Left lung (tissue), 4 donors: ENCODE measurements at regions not wholly inside any gene's neighbourhood (a gene's known extent, or its start where the extent isn't known, plus 50 kb on each side); places are given as distances from the start of the nearest gene placed in this dataset.

Source experiments
- ATAC-seq: fragments of 200-7000 bp; cut with Tn5 transposase; one replicate; pipeline ENCODE4 v1.9.1; 2020; ENCODE audit warnings: moderate library complexity
- DNase-seq, 4 donors: peaks; one replicate each; pipeline ENCODE4 v3.0.0-alpha.2; 2013 to 2020
- H3K27ac ChIP-seq, 2 donors: fragments of 200-600 bp; sonication (generic) in 1 of 2; one replicate each; pipeline versions ENCODE4 v1.5.0 to v1.8.0; 2020 to 2021
- H3K27me3 ChIP-seq, 2 donors: fragments of 200-600 bp; sonication (generic) in 1 of 2; one replicate each; pipeline versions ENCODE4 v1.5.0 to v1.8.0; 2020 to 2021
- H3K36me3 ChIP-seq, 2 donors: fragments of 200-600 bp; sonication (generic) in 1 of 2; one replicate each; pipeline versions ENCODE4 v1.5.0 to v1.8.0; 2020 to 2021
- H3K4me1 ChIP-seq, 2 donors: fragments of 200-600 bp; one replicate each; pipeline ENCODE4 v1.8.0; 2021
- H3K4me3 ChIP-seq, 2 donors: fragments of 200-600 bp; sonication (generic) in 1 of 2; one replicate each; pipeline versions ENCODE4 v1.5.0 to v1.8.0; 2020 to 2021; ENCODE audit warnings: mild to moderate bottlenecking in 1 of 2
- H3K9me3 ChIP-seq, 2 donors: fragments of 200-600 bp; sonication (generic) in 1 of 2; one replicate each; pipeline versions ENCODE4 v1.5.0 to v1.8.0; 2020 to 2021
- intact Hi-C, 2 donors: fragments of 100-400 bp; cut with DNase I; formaldehyde crosslinking; loops; one replicate each; pipeline versions ENCODE4 v1.11.2 to v1.14.2; 2022
- TF ChIP-seq, protein P1 (sequence below), 2 donors: fragments of 200-600 bp; sonication (generic) in 1 of 2; IDR thresholded peaks; one replicate each; pipeline versions ENCODE4 v1.5.0 to v1.8.0; 2021; ENCODE audit warnings: antibody characterized with exemption in 2 of 2
- donor health status: DM: no; HTN: yes; CAD: no.
- donor health status: DM: no; HTN: no; CAD: no.

DNA sequence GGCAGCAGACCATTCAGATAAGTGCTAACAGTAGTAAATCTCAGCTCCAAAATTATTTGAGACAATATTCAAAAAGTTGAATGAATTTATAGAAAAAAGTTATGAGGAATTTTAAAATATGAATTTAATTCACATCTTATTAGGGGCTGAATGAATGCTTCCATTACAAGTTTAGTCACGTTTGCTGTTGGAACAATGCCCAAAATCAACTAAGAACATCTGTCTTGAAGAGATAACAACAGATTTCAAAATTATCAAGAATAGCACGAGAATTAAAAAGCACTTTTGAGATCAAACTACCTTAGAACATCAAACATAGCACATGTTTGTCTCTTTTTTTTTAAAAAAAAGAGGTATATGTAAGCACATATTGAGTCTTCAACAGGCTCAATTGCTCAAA, 115.4 kb upstream of the PPFIA2 start:
- ATAC-seq: no peak
- Histone ChIP-seq H3K36me3 (no peaks in the 10 kb centered on the region), H3K4me1 (no peaks in the 10 kb centered on the region), H3K9me3 (no peaks in the 10 kb centered on the region), H3K4me3 (no peak overlapping the region), H3K27ac (no peak overlapping the region), H3K27me3 (no peaks in the 10 kb centered on the region)
- intact Hi-C loops: no loop called here
- no peak for DNase-seq
- TF ChIP-seq, protein P1, sequence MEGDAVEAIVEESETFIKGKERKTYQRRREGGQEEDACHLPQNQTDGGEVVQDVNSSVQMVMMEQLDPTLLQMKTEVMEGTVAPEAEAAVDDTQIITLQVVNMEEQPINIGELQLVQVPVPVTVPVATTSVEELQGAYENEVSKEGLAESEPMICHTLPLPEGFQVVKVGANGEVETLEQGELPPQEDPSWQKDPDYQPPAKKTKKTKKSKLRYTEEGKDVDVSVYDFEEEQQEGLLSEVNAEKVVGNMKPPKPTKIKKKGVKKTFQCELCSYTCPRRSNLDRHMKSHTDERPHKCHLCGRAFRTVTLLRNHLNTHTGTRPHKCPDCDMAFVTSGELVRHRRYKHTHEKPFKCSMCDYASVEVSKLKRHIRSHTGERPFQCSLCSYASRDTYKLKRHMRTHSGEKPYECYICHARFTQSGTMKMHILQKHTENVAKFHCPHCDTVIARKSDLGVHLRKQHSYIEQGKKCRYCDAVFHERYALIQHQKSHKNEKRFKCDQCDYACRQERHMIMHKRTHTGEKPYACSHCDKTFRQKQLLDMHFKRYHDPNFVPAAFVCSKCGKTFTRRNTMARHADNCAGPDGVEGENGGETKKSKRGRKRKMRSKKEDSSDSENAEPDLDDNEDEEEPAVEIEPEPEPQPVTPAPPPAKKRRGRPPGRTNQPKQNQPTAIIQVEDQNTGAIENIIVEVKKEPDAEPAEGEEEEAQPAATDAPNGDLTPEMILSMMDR (IDR thresholded peaks at IDR 0.05): no peak

DNA sequence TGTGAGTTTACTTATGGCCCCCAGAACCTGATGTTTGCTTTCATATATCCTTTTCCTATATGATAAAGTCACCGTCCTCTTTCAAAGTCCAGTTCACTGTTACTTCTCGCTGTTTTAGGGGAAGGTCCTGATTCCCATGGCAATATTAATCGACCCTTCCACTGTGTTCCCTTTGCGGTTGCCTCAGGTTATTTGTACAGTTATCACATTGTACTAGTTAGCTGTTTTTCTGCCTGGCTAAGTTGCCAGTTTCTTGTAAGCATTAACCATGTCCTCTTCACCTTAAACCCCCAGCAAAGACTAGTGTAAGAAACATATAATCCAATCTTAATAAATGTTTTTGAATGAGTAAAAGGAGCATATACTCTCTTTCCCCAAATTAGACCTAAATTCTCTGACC, 115.0 kb upstream of the PPFIA2 start:
- Histone ChIP-seq H3K27me3 (no peaks in the 10 kb centered on the region), H3K36me3 (no peaks in the 10 kb centered on the region), H3K4me3 (no peak overlapping the region), H3K4me1 (no peaks in the 10 kb centered on the region), H3K9me3 (no peaks in the 10 kb centered on the region), H3K27ac (no peak overlapping the region)
- DNase-seq (no peak), ATAC-seq (no peak)
- intact Hi-C loops: no loop called here
- TF ChIP-seq, protein P1 (IDR thresholded peaks at IDR 0.05): no peak

DNA sequence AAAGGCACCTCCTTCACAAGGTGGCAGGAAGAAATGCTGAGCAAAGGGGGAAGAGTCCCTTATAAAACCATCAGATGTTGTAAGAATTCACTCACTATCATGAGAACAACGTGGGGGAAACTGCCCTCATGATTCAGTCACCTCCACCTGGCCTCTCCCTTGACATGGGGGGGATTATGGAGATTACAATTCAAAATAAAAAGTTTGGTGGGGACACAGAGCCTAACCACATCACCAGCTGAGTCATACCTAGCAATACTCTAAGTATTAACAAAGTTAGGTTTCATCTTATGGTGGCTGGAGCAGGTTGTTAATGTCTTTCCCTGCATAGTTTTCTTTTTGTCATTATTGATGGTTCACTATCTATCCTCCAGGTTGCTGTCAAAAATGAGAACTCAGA, 113.2 kb upstream of the PPFIA2 start:
- H3K9me3 ChIP-seq: no peaks in the 10 kb centered on the region
- H3K27me3 ChIP-seq: no peaks in the 10 kb centered on the region
- DNase-seq (no peak), ATAC-seq (no peak)
- H3K27ac ChIP-seq: no peak overlapping the region
- H3K4me3 ChIP-seq: no peak overlapping the region
- no peaks in the 10 kb centered on the region for H3K4me1 ChIP-seq
- TF ChIP-seq, protein P1 (IDR thresholded peaks at IDR 0.05): no peak
- H3K36me3 ChIP-seq: no peaks in the 10 kb centered on the region
- intact Hi-C loops: no loop called here

DNA sequence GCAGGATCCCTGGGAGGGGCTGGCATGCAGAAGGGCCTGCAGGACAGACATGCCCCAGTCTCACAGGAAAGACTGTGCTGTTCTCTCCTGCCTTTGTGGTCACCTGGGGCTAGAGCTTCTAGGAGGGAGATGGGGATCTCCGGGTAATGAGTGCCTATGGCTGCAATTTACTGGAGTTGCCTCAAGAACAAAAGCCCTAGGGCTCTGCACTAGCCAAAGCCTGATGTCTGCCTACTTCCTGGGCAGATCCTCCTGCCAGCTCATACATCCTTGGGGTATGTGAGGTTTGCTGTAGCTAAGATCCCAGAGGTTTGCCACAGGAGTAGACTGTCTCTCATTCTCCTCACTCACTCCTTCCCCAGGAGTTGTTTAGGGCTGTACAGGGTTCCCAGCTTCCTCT, 106.9 kb upstream of the PPFIA2 start:
- DNase-seq (no peak), ATAC-seq (no peak)
- H3K27ac ChIP-seq: no peak overlapping the region
- intact Hi-C loops: no loop called here
- no peaks in the 10 kb centered on the region for H3K27me3 ChIP-seq
- no peak overlapping the region for H3K4me3 ChIP-seq
- H3K4me1 ChIP-seq: no peaks in the 10 kb centered on the region
- H3K9me3 ChIP-seq: no peaks in the 10 kb centered on the region
- TF ChIP-seq, protein P1 (IDR thresholded peaks at IDR 0.05): no peak
- no peaks in the 10 kb centered on the region for H3K36me3 ChIP-seq

DNA sequence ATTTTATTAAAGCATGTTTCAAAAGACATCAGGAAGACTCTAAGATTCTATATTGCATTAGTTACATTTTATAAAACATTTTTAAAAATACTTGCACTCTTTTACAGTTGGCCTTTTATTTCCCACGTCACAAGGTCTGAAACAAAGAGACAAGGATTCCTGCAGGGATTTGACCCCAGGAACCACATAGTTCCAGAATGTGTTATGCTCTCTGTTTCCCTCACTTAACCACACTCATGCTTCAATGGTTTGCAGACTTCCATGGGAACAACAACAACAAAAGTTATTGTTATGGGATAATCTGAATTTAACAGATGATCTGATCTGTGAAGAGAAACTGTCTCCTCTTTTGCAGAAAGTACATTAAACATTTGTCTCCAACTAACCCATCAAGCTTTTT, 104.3 kb upstream of the PPFIA2 start:
- Histone ChIP-seq H3K36me3 (no peaks in the 10 kb centered on the region), H3K27me3 (no peaks in the 10 kb centered on the region), H3K9me3 (no peaks in the 10 kb centered on the region), H3K4me1 (no peaks in the 10 kb centered on the region), H3K4me3 (no peak overlapping the region), H3K27ac (no peak overlapping the region)
- TF ChIP-seq, protein P1 (IDR thresholded peaks at IDR 0.05): no peak
- ATAC-seq (no peak), DNase-seq (no peak)
- intact Hi-C loops: no loop called here
